HuH-7 (cell line): ENCODE measurements at regions not wholly inside any gene's neighbourhood (a gene's known extent, or its start where the extent isn't known, plus 50 kb on each side); places are given as distances from the start of the nearest gene placed in this dataset.
A peak's percentile ranks its signal among the peaks of the same experiment; 100 is the strongest.

Experiments used
- DNase-seq: peaks from one replicate; pipeline ENCODE4 v3.0.0; 2011; ENCODE audit warnings: low spot score

- peak; percentile 18 for DNase-seq
These were observed 51.4 kb upstream of the TMEM132E start for GRCh38 chr17:34527908-34528470.

GRCh38 chr17:34527136-34527907 lies 52.1 kb upstream of the TMEM132E start:
- DNase-seq = no peak

GRCh38 chr17:34525651-34526050 lies 53.7 kb upstream of the TMEM132E start:
- no peak for DNase-seq

- DNase-seq = no peak
These were observed 57.4 kb upstream of the TMEM132E start for GRCh38 chr17:34521955-34522354.

GRCh38 chr17:34519282-34519681 lies 60.1 kb upstream of the TMEM132E start:
- no peak for DNase-seq

GRCh38 chr17:34517406-34517805 lies 62.0 kb upstream of the TMEM132E start:
- DNase-seq = no peak

GRCh38 chr17:34511931-34512330 lies 67.5 kb upstream of the TMEM132E start:
- no peak for DNase-seq

- DNase-seq = no peak
These were observed 68.1 kb upstream of the TMEM132E start for GRCh38 chr17:34511265-34511664.

- no peak for DNase-seq
These were observed 74.4 kb upstream of the TMEM132E start for GRCh38 chr17:34504814-34505484.

GRCh38 chr17:34503528-34504195 lies 75.7 kb upstream of the TMEM132E start:
- DNase-seq = no peak

GRCh38 chr17:34502426-34502825 lies 77.0 kb upstream of the TMEM132E start:
- no peak for DNase-seq

- DNase-seq = peak; percentile 10
These were observed 79.8 kb upstream of the TMEM132E start for GRCh38 chr17:34499576-34499975.

GRCh38 chr17:34493917-34494316 lies 85.5 kb upstream of the TMEM132E start:
- DNase-seq = no peak

GRCh38 chr17:34487626-34488025 lies 91.8 kb upstream of the TMEM132E start:
- no peak for DNase-seq

- DNase-seq = no peak
These were observed 92.6 kb upstream of the TMEM132E start for GRCh38 chr17:34486761-34487160.

GRCh38 chr17:34485999-34486398 lies 93.4 kb upstream of the TMEM132E start:
- DNase-seq = no peak

- no peak for DNase-seq
These were observed 95.1 kb upstream of the TMEM132E start for GRCh38 chr17:34484193-34484733.

GRCh38 chr17:34482730-34483129 lies 96.7 kb upstream of the TMEM132E start:
- no peak for DNase-seq

GRCh38 chr17:34481779-34482178 lies 97.6 kb upstream of the TMEM132E start:
- no peak for DNase-seq

GRCh38 chr17:34479371-34479770 lies 100.0 kb upstream of the TMEM132E start:
- DNase-seq = no peak

- DNase-seq = no peak
These were observed 101.1 kb upstream of the TMEM132E start for GRCh38 chr17:34478244-34478643.

- DNase-seq = no peak
These were observed 104.1 kb upstream of the TMEM132E start for GRCh38 chr17:34475296-34475695.
